SU-DHL-6 (cell line): ENCODE measurements at regions not wholly inside any gene's neighbourhood (a gene's known extent, or its start where the extent isn't known, plus 50 kb on each side); places are given as distances from the start of the nearest gene placed in this dataset.

Experiments used
- CTCF ChIP-seq: fragments of 200-600 bp; sonication (generic); IDR thresholded peaks from one replicate; pipeline ENCODE4 v1.5.1; 2017; ENCODE audit warnings: antibody characterized with exemption, mild to moderate bottlenecking, low read length, moderate library complexity; ENCODE audit not compliant: insufficient read depth, poor library complexity, severe bottlenecking
- EZH2phosphoT487 ChIP-seq: fragments of 200-600 bp; sonication (generic), shearing (Covaris generic); conservative IDR thresholded peaks from 2 replicates; pipeline ENCODE4 v1.6.1; 2018; ENCODE audit warnings: mild to moderate bottlenecking, antibody characterized with exemption, low read length, moderate library complexity, mixed read lengths

GRCh38 chr2:120552079-120552478 lies 183.6 kb upstream of the GLI2 start:
- TF ChIP-seq CTCF (no peak), EZH2phosphoT487 (no peak)
